GM11168 (cell line): ENCODE measurements at regions not wholly inside any gene's neighbourhood (a gene's known extent, or its start where the extent isn't known, plus 50 kb on each side); places are given as distances from the start of the nearest gene placed in this dataset.

Experiments
- in situ Hi-C: fragments of 300-500 bp; cut with MboI; formaldehyde crosslinking; loops from one replicate; pipeline ENCODE4 v1.12.0; 2022; ENCODE audit warnings: low sequenced_read_pairs; ENCODE audit not compliant: unreplicated experiment

DNA sequence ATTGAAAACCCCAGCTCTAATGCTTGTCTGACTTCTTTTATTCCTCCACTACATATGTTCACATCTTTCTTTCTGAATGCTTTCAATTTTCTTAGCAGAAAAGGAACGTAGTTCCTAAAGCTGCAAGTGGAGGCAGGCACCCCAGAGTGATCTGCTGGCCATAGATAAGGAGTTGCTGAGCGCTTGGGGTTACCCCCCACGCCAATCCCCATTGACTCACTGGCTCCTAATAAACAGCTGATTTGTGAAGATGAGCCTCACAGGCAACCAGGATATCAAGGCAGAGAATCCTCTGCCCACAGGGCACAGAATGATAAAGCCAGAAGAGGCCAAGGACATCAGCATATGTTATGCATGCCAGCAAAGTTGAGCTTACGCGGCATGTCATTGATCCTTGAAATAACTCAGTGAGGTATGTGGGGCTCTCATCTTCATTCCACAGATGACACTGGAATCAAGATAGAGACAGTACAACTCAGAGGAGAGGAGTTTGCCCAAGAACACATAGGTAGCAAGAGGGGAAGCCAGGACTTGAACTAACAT is 129.1 kb upstream of the PTPRT start:
- in situ Hi-C loops = no loop called here

DNA sequence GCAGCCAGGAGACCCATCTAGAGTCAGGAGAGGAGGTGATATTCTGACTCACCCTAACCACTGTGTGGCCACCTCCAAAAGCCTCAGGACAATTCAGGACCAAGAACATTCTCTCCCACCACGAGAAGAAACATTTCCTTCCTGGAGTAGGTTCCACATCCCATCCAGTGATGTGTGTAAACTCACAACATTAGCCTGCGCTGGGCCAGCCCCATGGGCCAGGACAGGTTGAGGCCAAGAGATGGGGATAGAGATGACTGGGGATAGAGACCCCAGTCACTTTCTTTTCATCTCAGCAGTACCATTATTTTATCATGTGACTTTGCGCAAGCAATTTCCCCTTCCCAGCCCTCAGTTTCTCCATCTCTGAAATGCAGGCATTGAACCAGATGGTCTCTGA is 126.6 kb upstream of the PTPRT start:
- in situ Hi-C loops = no loop called here

DNA sequence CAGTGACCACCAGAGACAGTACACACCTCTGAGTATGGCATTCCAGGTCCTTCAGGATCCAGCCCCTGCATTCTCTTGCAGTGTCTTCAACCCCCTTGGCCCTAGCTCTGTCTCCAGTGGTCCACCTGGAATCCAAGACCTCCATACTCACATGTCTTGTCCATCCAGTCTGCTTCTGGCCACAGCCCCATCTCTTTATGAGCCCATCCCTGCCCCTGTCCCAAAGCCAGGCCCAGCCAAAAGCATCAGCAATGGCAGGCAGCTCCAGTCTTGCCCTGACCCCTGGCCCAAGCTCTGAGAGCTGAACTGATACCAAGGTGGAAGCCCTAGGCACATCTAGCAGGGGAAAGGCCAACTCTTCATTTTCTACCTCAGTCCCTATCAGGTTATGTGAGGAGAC is 119.6 kb upstream of the PTPRT start:
- in situ Hi-C loops = no loop called here

DNA sequence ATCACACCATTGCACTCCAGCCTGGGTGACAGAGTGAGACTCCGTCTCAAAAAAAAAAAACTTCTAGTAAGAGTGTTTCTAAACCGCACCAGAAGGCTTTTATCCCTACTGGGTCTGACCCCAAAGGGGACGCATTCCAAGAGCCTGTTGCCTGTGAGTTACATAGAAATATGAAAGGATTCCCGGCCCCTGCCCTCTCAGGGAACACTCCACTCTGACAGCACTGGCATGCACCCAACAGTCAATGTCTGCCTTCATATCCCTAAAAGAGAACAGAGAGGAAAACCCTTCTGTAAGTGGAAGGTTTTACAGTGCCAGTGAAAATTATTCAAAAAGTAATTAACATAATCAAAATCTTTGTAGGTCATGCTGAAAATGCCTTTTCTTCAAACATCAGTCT is 117.1 kb upstream of the PTPRT start:
- in situ Hi-C loops = no loop called here

DNA sequence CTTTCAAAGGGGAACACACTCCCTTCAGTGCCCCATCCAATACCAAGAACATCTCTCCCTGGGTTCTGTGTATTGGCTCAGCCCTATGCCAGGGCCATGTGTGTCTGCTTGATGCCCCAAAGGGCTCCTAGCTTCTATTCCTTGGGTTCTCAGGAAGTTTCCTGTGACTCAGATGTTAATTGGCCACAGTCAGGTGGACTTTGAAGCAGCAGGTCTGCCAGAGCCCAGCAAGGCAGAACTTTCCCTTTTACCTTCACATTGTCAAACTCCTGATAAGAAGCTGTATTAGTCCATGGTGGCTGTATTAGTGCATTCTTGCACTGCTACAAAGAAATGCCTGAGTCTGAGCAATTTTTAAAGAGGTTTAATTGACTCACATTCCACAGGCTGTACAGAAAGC is 116.0 kb upstream of the PTPRT start:
- in situ Hi-C loops = no loop called here

DNA sequence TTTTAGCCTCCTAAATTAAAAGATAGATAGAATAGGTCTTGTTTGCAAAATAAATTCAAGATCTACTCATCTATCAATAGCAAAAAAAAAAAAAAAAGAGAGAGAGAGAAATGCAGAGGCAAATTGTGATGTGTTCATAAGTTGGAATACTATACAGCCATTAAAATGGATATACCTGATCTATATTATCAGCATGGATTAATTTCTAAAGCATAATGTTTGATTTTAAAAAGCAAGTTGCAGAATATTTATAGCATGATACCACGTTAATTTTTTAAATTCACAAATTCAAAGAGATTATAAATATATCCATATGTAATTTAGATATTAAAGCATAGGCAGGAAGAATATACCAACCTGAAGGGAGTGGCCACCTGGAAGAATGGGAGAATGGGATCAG is 114.9 kb upstream of the PTPRT start:
- in situ Hi-C loops = no loop called here

DNA sequence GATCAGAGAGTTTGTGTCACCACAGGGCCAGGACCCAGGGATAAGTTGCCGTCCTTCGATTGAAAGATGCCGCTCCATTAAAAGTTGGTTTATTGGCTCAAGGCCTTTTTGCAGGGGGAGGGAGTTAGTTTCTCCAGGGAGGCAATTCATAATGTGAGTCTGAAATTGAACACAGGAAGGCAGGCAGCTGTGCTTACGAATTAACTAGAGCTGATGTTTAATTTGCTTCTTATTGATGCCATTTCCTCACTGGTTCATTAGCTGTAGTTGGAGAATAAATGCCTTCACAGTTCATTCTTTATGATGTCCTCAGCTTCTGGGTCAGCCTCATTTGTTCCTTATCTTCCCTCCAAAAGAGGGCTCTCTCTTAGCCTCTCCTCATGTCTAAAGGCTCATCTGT is 113.2 kb upstream of the PTPRT start:
- in situ Hi-C loops = no loop called here

DNA sequence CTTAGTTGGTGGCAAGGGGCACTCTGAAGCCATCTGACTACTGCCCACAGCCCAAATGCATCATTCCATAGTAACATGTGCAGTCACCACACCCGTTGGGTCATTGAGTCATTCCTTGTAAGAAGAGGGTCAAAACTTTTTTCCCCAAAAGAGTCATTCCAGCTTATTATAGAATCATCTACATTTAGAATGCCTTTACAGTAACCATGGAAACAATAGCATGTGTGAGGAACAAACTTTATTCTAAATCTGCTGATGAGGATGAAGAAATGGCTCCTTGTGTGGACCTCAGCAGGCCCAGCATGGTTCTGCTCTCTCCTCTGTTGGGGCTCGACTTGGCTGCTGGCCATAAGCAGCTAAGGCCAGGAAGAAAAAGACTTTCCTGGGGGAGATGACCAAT is 111.2 kb upstream of the PTPRT start:
- in situ Hi-C loops = no loop called here

DNA sequence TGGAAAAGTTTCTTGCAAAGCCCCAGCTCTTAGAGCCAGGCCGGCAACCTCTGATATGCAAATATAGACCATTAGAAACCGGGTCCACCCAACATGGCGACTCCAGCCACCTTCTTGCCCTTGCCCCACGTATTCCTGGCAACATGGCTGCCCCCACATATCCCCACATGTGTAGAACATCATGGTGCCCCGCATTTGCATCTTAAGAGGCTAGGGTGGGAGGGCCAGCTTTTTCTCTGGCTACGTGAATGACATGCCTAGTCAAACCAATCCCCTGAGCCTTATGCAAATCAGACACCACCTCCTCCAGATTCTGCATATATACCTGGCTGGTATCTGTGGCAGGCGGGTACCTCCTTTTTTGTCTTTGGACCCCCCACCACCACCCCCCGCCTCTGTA is 106.1 kb upstream of the PTPRT start:
- in situ Hi-C loops = no loop called here

DNA sequence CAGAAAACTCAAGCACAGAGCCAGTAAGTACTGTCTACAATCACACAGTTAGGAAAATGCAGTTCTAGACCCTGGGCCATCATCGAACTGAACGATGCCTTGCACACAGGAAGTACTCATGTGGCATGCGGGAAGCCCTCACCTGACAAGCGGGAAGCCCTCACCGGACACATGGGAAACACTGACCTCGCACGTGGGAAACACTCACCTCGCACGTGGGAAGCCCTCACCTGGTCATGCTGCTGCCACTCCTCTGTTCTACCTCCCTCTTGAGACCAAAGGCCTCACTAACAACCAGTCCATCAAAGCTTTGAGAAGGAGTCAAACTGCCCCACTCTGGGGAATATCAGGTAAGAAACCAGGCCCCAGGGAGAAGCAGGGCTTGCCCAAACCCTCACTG is 105.6 kb upstream of the PTPRT start:
- in situ Hi-C loops = no loop called here

DNA sequence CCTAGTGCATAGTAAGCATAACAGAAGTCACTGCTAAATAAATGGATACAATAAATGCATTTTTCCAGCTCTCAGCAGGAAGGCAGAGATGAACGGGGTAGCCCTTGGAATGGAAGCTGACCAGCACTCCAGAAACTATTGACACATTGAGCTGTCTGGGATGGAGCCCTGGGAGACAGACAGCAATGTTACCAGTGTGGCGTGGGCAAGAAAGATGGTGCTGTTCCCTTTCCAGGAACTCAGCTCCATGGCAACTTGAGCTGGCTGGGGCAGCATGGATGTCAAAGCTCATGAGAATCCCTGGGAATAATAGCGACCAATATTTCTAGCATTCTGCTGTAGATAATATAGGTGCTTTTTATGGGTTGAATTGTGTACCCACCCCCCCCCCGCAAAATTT is 104.3 kb upstream of the PTPRT start:
- in situ Hi-C loops = no loop called here

DNA sequence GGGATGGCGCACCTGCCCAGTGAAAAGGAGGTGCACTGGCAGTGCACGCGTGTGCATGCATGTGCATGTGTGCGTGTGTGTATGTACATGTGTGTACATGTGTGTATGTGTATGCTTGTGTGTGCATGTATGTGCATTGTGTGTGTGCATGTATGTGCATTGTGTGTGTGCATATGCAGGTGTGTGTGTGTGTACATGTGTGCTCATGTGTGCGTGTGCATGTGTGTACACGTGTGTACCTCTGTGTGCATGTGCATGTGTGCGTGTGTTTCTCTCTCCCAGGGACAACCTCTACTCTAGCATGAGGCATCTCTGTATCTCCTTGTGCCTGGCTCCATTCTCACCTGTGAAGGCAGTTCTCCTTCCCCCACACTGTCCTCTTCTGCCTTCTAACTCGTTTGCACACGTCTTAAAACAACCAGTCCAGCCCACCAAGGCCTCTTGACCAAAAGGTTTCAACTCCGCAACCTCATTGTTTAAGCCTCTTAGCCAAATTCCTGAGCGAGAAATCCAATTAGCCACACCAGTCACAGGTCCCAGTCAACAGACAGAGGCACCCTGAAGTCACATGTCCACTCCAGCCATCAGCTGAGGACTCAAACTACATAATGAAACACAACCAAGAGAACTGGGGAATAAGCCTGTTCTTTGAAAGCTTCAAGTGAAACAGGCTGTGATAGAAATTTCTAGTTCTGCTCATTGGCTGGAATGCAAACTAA is 103.5 kb upstream of the PTPRT start:
- in situ Hi-C loops = no loop called here

DNA sequence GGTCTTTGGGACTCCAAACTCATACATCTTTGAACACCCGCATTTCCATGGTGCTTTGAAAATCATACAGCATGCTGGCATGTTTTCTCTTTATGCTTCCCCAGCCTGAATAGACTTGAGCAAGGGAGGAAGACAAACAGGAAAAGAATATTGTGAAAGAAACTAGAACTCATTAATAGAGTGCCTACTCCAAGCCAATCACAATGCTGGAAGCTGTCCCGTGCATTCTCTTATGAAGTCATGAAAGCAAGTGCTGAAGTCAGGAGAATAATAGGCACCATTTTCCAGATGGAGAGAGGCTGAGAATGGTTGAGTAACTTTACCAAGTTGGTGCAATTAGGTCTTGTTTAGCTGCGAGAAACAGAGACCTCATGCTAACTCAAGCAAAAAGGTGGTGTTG is 102.5 kb upstream of the PTPRT start:
- in situ Hi-C loops = no loop called here

DNA sequence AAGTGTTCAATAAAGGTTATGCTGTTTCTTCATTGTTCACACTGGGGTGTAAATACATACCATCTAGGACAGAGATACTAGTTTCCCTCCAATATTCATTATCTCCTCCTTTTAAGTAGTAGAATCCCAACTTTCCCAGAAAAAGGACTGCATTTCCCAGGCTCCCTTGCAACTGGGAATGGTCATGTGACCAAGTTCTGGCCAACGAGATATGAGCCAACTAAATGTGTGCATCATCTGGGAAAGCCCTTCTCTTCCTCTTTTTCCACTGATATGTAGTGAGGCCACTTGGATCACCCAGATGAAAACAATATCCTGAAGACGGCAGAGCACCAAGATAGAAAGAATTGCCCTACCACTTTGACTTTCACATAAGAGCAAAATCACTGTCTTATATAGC is 97.9 kb upstream of the PTPRT start:
- in situ Hi-C loops = no loop called here

DNA sequence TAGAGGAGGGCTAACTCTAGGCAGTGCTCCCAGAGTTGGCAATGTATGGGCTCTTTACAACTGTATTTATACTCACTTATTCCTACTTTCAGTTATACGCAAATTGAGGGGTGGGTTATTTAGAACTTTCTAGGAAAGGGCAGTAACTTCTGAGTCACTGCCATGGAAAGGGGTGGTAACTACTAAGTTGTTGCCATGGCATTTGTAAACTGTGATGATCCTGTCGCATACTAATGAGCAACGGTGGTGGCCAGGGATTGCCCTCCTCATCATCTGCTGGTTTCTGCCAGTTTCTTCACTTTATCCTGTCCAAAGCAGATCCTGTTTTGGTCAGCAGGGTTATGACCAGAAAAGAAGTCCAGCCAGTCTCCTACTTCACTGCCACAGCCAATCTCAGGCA is 95.5 kb upstream of the PTPRT start:
- in situ Hi-C loops = no loop called here

DNA sequence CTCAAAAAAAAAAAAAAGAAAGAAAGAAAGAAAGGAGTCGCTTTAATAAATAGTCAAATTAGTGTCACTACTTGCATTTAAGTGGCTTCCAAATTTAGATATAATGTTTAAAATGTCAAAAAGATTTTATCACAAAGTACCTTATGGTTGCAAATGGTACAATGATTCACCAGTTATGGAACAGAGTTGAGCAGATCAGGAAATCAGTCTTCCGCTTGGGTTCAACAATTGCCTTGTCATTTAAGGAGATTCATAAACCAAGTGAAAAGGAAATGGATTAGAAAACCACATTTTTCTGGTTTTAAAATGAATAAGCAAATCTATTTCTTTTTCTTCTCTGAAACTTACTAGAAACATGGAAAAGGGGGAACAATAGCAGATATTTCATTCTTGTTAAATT is 94.8 kb upstream of the PTPRT start:
- in situ Hi-C loops = no loop called here

DNA sequence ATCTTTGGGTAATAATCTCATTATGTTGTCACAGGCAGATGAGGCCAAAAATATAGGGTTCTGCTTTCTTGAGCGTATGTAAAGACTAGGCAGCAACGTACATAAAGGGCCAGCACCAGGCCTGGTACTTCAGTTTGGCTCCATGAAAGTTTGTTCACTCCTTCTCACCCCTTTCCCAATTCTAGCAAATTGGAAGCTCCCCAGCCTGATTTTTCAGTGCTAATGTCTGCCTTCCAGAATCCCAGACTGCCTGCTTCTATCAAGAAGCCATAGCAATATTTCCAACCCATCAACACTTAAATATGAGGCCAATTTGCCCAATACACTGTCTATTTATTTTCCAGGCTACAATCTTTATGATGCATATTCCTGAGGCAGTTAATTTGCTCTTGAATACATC is 93.4 kb upstream of the PTPRT start:
- in situ Hi-C loops = no loop called here

DNA sequence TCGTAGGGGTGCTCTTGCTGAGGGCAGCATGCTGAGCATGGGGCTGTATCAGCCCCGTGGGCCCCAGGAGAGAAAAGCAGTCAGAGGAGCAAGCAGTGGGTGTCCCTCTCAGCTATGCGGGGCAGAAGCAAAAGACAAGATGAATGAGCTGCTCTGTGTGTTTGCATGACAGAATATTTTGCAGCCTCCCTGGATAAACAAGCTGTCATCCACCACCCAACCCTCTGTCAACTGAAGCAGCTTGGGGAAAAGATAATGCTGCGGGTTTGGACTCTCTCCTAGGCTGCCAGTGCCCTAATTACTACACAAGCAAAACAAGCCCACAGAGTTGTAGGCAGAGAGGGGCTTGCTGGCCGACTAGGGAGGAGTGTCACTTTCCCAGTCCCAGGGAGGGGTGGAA is 82.3 kb upstream of the PTPRT start:
- in situ Hi-C loops = no loop called here

DNA sequence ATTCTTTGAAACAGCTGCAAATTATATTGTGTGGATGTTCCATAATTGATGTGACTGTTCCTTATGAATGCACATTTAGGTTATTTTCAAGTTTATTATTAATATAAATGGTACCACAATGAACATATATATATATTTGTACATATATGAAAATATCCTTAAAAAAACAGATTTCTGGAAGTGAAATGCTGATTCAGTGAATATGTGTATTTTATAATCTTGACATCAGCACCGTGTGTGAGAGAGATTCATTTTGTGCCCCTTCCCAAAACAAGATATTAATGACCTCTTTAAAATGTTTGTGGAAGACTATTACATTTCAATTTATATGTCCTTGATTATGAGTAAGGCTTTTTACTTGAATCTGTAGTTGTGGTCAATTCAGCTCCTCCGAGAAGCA is 75.7 kb upstream of the PTPRT start:
- in situ Hi-C loops = no loop called here

DNA sequence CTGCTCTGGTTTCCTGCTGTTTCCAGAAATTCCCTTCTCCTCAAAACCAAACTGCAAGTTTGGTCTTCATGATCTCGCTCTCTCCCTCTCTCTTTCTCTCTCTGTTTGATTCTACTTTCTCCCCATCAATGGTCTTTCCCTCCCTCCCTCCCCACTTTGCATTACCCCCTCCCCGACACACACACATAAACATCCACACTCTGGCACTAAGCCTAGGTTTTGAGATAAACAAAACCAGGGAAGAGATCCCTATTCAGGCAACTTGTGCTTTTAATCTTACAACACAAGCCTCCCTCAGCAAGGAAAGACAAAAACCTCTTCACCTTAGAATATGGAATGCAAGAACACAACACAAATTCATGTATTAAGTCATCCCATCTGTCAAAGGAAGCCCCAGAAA is 73.5 kb upstream of the PTPRT start:
- in situ Hi-C loops = no loop called here

DNA sequence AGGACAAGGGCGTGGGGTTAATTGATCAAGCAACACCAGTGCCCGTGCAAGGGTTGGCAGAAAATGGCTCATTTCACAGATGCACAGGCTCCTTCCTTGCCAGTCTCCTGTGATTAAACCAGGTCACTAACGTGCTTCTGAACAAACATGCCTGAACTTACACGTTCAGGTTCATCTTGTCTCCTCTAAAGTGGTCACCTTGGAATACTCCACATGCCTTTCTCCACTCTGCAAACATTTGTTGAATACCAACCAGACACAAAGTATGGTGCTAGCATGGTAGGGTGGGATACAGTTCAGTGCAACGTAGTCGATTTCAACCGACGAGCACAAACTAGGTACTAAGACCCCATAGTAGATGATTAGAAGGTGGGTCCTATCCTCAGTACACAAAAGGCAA is 72.6 kb upstream of the PTPRT start:
- in situ Hi-C loops = no loop called here

DNA sequence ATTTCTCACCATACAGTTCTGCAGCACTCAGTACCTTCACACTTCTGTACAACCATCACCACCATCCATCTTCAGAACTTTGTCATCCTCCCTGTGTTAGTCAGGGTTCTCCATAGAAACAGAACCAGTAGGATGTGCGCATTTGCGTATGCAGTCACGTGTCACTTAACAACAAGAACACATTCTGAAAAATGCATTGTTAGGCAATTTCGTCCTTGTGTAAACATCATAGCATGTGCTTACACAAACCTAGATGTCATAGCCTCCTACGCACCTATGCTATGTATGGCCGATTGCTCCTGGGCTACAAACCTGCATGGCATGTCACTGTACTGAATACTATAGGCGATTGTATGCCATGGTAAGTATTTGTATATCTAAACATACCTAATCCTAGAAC is 66.2 kb upstream of the PTPRT start:
- in situ Hi-C loops = no loop called here

DNA sequence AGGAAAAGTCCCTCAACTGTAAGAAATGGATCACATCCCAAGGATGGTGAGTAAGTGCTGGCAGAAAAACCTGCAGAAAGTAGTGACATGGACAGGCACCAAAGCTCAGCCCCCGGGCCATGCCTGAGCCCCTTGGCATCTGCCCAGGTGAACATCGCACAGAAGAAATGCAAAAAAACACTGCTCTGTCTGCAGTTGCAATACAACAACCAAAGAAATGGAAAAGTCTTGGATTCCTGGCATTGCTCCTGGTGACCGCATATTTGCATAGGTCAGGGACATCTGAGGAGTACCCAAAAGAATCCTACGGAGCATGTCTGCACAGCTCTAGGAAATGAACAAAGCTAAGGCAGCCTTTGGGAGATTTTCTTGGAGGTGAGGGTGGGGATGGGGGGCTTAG is 63.1 kb upstream of the PTPRT start:
- in situ Hi-C loops = no loop called here
